NOMO-1 treated with DMSO at 0.1 percent for 48 hours (cell line): ENCODE measurements at regions not wholly inside any gene's neighbourhood (a gene's known extent, or its start where the extent isn't known, plus 50 kb on each side); places are given as distances from the start of the nearest gene placed in this dataset.

ENCODE experiments used
- DNase-seq: peaks from one replicate; lab custom pipeline; 2025; ENCODE audit not compliant: unreplicated experiment; lab: John Stamatoyannopoulos, UW

- no peak for DNase-seq
Measured at GRCh38 chr4:36394352-36394903, 113.0 kb downstream of the DTHD1 start.

- peak; percentile 58 for DNase-seq
Measured at GRCh38 chr4:36399762-36400353, 118.4 kb downstream of the DTHD1 start.

GRCh38 chr4:36402008-36402758 is 120.8 kb downstream of the DTHD1 start:
- no peak for DNase-seq

GRCh38 chr4:36411338-36411737 is 129.9 kb downstream of the DTHD1 start:
- no peak for DNase-seq

- DNase-seq = no peak
Measured at GRCh38 chr4:36414248-36414647, 132.8 kb downstream of the DTHD1 start.

GRCh38 chr4:36417146-36417545 is 135.7 kb downstream of the DTHD1 start:
- DNase-seq = no peak

- no peak for DNase-seq
Measured at GRCh38 chr4:36420111-36420679, 138.8 kb downstream of the DTHD1 start.

- DNase-seq = no peak
Measured at GRCh38 chr4:36422607-36423006, 141.2 kb downstream of the DTHD1 start.

GRCh38 chr4:36426741-36427140 is 145.3 kb downstream of the DTHD1 start:
- no peak for DNase-seq

GRCh38 chr4:36427696-36428095 is 146.3 kb downstream of the DTHD1 start:
- no peak for DNase-seq

- no peak for DNase-seq
Measured at GRCh38 chr4:36432586-36432985, 151.2 kb downstream of the DTHD1 start.

GRCh38 chr4:36439556-36439955 is 158.1 kb downstream of the DTHD1 start:
- no peak for DNase-seq

GRCh38 chr4:36445480-36445879 is 164.1 kb downstream of the DTHD1 start:
- peak; percentile 71 for DNase-seq

- no peak for DNase-seq
Measured at GRCh38 chr4:36446275-36446674, 164.9 kb downstream of the DTHD1 start.

GRCh38 chr4:36461344-36461743 is 179.9 kb downstream of the DTHD1 start:
- no peak for DNase-seq

GRCh38 chr4:36467670-36468069 is 186.3 kb downstream of the DTHD1 start:
- no peak for DNase-seq

GRCh38 chr4:36471903-36472302 is 190.5 kb downstream of the DTHD1 start:
- DNase-seq = no peak

GRCh38 chr4:36476135-36476534 is 194.7 kb downstream of the DTHD1 start:
- peak; percentile 3 for DNase-seq

- no peak for DNase-seq
Measured at GRCh38 chr4:36477861-36478260, 196.4 kb downstream of the DTHD1 start.

GRCh38 chr4:36485885-36486284 is 204.5 kb downstream of the DTHD1 start:
- DNase-seq = no peak

- no peak for DNase-seq
Measured at GRCh38 chr4:36489798-36490197, 208.4 kb downstream of the DTHD1 start.

GRCh38 chr4:36492041-36492440 is 210.6 kb downstream of the DTHD1 start:
- no peak for DNase-seq
